K562 (cell line): ENCODE measurements at regions not wholly inside any gene's neighbourhood (a gene's known extent, or its start where the extent isn't known, plus 50 kb on each side); places are given as distances from the start of the nearest gene placed in this dataset.

Source experiments
- ATAC-seq: fragments of 200-7000 bp; cut with Tn5 transposase; 3 replicates; pipeline ENCODE4 v1.9.1; 2020; ENCODE audit warnings: moderate library complexity
- BruUV-seq: library from RNA; stranded (reverse); fragments of 400-500 nt; replicated peaks from 2 replicates; lab custom pipeline; 2021; lab: Mats Ljungman, UMichigan
- CTCF ChIA-PET: fragments of 300-600 bp; formaldehyde crosslinking; extraction: SDS; loops from one replicate; lab custom pipeline; 2021; ENCODE audit warnings: low intra/inter-chr PET ratio; lab: Yijun Ruan, JAX
- POLR2A ChIA-PET: fragments of 300-600, 350-650 bp; sonication (Branson Sonifier 250); formaldehyde crosslinking; extraction: SDS; loops from one replicate; lab custom pipeline; 2021; ENCODE audit warnings: antibody characterized with exemption, inconsistent platforms; lab: Yijun Ruan, JAX
- DNase-seq, 4 experiments: peaks; one replicate each; pipeline versions ENCODE4 v3.0.0 to v3.0.0-alpha.2; 2011 to 2018; ENCODE audit warnings: low spot score in 3 of 4, mixed read lengths in 3 of 4; ENCODE audit errors: extremely low read depth in 1 of 4
- FAIRE-seq: peaks from 2 replicates; lab custom pipeline; 2011; peaks lifted over from hg19 to GRCh38; lab: Jason Lieb, UNC
- H2AFZ ChIP-seq: 2 replicates; pipeline ENCODE4 v1.6.0; 2011; ENCODE audit warnings: low read depth, low read length, control low read depth, inconsistent platforms
- H3K27ac ChIP-seq: fragments of 200-600 bp; 3 replicates; pipeline ENCODE4 v1.8.0; 2011; ENCODE audit warnings: low read depth, mild to moderate bottlenecking, control low read depth, inconsistent platforms, low read length, moderate library complexity, mixed read lengths; ENCODE audit errors: extremely low read depth
- H3K27me3 ChIP-seq, 2 experiments: fragments of 300-600 bp in 1 of 2; 2 replicates in 1 of 2; 3 replicates in 1 of 2; pipeline versions ENCODE4 v1.6.0 to v1.8.0; 2011; ENCODE audit warnings: inconsistent platforms in 2 of 2, low read length in 2 of 2, mild to moderate bottlenecking in 1 of 2, mixed read lengths in 1 of 2, moderate library complexity in 1 of 2; ENCODE audit not compliant: control insufficient read depth in 2 of 2, insufficient read depth in 2 of 2
- H3K36me3 ChIP-seq: fragments of 300-600 bp; 3 replicates; pipeline ENCODE4 v1.8.0; 2011; ENCODE audit warnings: mild to moderate bottlenecking, low read length, inconsistent platforms; ENCODE audit not compliant: control insufficient read depth, insufficient read depth
- H3K4me1 ChIP-seq, 2 experiments: fragments of 200-600 bp in 1 of 2; replicated peaks in 1 of 2; 2 replicates in 1 of 2; 3 replicates in 1 of 2; pipeline versions ENCODE4 v1.5.1 to v1.8.0; 2011; ENCODE audit warnings: inconsistent platforms in 2 of 2, low read length in 2 of 2, mild to moderate bottlenecking in 1 of 2, mixed read lengths in 1 of 2, moderate library complexity in 1 of 2; ENCODE audit not compliant: control insufficient read depth in 2 of 2, insufficient read depth in 2 of 2
- H3K4me2 ChIP-seq: 2 replicates; pipeline ENCODE4 v1.6.1; 2011; ENCODE audit warnings: low read length, control low read depth, inconsistent platforms, mixed read lengths; ENCODE audit not compliant: insufficient read depth
- H3K4me3 ChIP-seq: fragments of 200-600 bp; sonication (generic), shearing (Covaris generic); 2 replicates; pipeline ENCODE4 v1.5.1; 2016; ENCODE audit warnings: control low read depth, inconsistent platforms
- H3K79me2 ChIP-seq: fragments of 200-600 bp; 3 replicates; pipeline ENCODE4 v1.8.0; 2011; ENCODE audit warnings: low read length, inconsistent platforms; ENCODE audit not compliant: control insufficient read depth, insufficient read depth
- H3K9ac ChIP-seq, 2 experiments: 2 replicates each; pipeline versions ENCODE4 v1.6.0 to v1.6.1; 2011; ENCODE audit warnings: low read depth in 2 of 2, low read length in 2 of 2, control low read depth in 1 of 2, inconsistent platforms in 1 of 2, mild to moderate bottlenecking in 1 of 2, mixed read lengths in 1 of 2; ENCODE audit not compliant: insufficient read depth in 1 of 2
- H3K9me1 ChIP-seq: one replicate; pipeline ENCODE4 v1.6.0; 2011; ENCODE audit warnings: inconsistent platforms, mild to moderate bottlenecking, low read length, moderate library complexity; ENCODE audit not compliant: control insufficient read depth, insufficient read depth
- H3K9me3 ChIP-seq: replicated peaks from 2 replicates; pipeline ENCODE4 v1.5.1; 2011; ENCODE audit warnings: low read depth, low read length, inconsistent platforms; ENCODE audit not compliant: control insufficient read depth, insufficient read depth
- H4K20me1 ChIP-seq: replicated peaks from 2 replicates; pipeline ENCODE4 v1.6.1; 2011; ENCODE audit warnings: low read length, inconsistent platforms, mixed read lengths; ENCODE audit not compliant: control insufficient read depth, insufficient read depth
- FOXP4 ChIP-seq: sonication (generic); formaldehyde crosslinking; IDR thresholded peaks from 2 replicates; pipeline ENCODE4 v1.8.0; 2022; ENCODE audit warnings: mild to moderate bottlenecking, missing genetic modification reagents, borderline replicate concordance
- GMEB1 ChIP-seq: fragments of 250-450 bp; sonication (Bioruptor Pico); IDR thresholded peaks from 2 replicates; pipeline ENCODE4 v1.4.0; 2020; ENCODE audit warnings: mild to moderate bottlenecking
- HIVEP1 ChIP-seq: fragments of 250-450 bp; sonication (Bioruptor Pico); IDR thresholded peaks from 2 replicates; pipeline ENCODE4 v1.4.0; 2020; ENCODE audit warnings: mild to moderate bottlenecking
- JUN ChIP-seq, 2 experiments: sonication (generic) in 1 of 2; formaldehyde crosslinking in 1 of 2; IDR thresholded peaks; 2 replicates each; pipeline versions ENCODE4 v1.6.1 to v1.8.0; 2012 to 2022; ENCODE audit warnings: borderline replicate concordance in 2 of 2, mild to moderate bottlenecking in 2 of 2, improper control_type of control experiment in 1 of 2, low read depth in 1 of 2, low read length in 1 of 2, missing genetic modification reagents in 1 of 2
- MEIS2 ChIP-seq: fragments of 450-650 bp; IDR thresholded peaks from 2 replicates; pipeline ENCODE4 v1.6.1; 2014; ENCODE audit warnings: mild to moderate bottlenecking; ENCODE audit not compliant: partially characterized antibody
- PPARD ChIP-seq: fragments of 250-450 bp; sonication (Bioruptor Pico); IDR thresholded peaks from 2 replicates; pipeline ENCODE4 v1.8.0; 2022; ENCODE audit warnings: inconsistent platforms, mild to moderate bottlenecking, moderate library complexity
- SETDB1 ChIP-seq: IDR thresholded peaks from one replicate; pipeline ENCODE4 v1.6.1; 2012; ENCODE audit warnings: low read length, control low read depth, inconsistent platforms
- STAG1 ChIP-seq: sonication (generic); formaldehyde crosslinking; IDR thresholded peaks from 2 replicates; pipeline ENCODE4 v1.5.0; 2020; ENCODE audit warnings: missing genetic modification reagents, borderline replicate concordance
- ZBTB43 ChIP-seq: sonication (generic); formaldehyde crosslinking; IDR thresholded peaks from 2 replicates; pipeline ENCODE4 v1.8.0; 2023; ENCODE audit warnings: mild to moderate bottlenecking, missing genetic modification reagents
- ZNF134 ChIP-seq: fragments of 250-450 bp; sonication (Bioruptor Pico); conservative IDR thresholded peaks from 2 replicates; pipeline ENCODE4 v1.4.0; 2020
- ZNF217 ChIP-seq: sonication (generic); formaldehyde crosslinking; IDR thresholded peaks from 2 replicates; pipeline ENCODE4 v1.8.0; 2022; ENCODE audit warnings: mild to moderate bottlenecking, missing genetic modification reagents
- WGBS: fragments of 100-300 bp; shearing (Covaris generic); methylation state at CpG from one replicate; pipeline ENCODE4 v1.1.6; 2016; ENCODE audit warnings: low coverage, mixed read lengths; ENCODE audit not compliant: insufficient coverage; ENCODE audit errors: missing lambda C conversion rate; 5-methylcytosine and 5-hydroxymethylcytosine counted together
- in situ Hi-C: fragments of 300-500 bp; cut with MboI; formaldehyde crosslinking; loops from 4 replicates; pipeline ENCODE4 v1.15.0; 2018; ENCODE audit warnings: inconsistent platforms, mixed read lengths
- intact Hi-C: fragments of 100-400 bp; cut with micrococcal nuclease; formaldehyde crosslinking; loops from 2 replicates; pipeline ENCODE4 v1.14.2; 2022

GRCh38 chr6:33957892-33958525 lies 154.2 kb upstream of the MLN start:
- H4K20me1 ChIP-seq: peaks cover 32% of the 10 kb centered on the region
- H2AFZ ChIP-seq: no peak overlapping the region
- no peak overlapping the region for H3K27ac ChIP-seq
- H3K9me1 ChIP-seq: no peaks in the 10 kb centered on the region
- FAIRE-seq: no peak
- no peaks in the 10 kb centered on the region for H3K79me2 ChIP-seq
- no peaks in the 10 kb centered on the region for H3K9me3 ChIP-seq
- CTCF ChIA-PET: no interaction called here
- no peaks in the 10 kb centered on the region for H3K36me3 ChIP-seq
- H3K9ac ChIP-seq: no peak overlapping the region
- no peak for ATAC-seq
- TF ChIP-seq MEIS2 (no peak), ZBTB43 (CRISPR knock-in tag) (no peak), ZNF134 (CRISPR knock-in tag) (no peak), HIVEP1 (CRISPR knock-in tag) (no peak), FOXP4 (no peak), ZNF217 (CRISPR knock-in tag) (no peak), GMEB1 (CRISPR knock-in tag) (no peak), SETDB1 (no peak), PPARD (CRISPR knock-in tag) (no peak), STAG1 (CRISPR knock-in tag) (no peak), JUN (IDR thresholded peaks at IDR 0.05; ENCODE audit: borderline replicate concordance, low read depth, low read length) (no peak), JUN (CRISPR knock-in tag; IDR thresholded peaks at IDR 0.05; ENCODE audit: borderline replicate concordance) (no peak)
- TF ChIP-seq, all 486 proteins: peak for 0
- Histone ChIP-seq H3K4me2 (no peak overlapping the region), H3K4me1 (peaks cover 0 to 6% of the 10 kb centered on the region in 2 experiments; a peak in 1 of 5 replicates), H3K4me3 (no peak overlapping the region), H3K27me3 (peaks cover 8 to 79% of the 10 kb centered on the region in 2 experiments; a peak in 4 of 5 replicates)
- DNase-seq: no peak
- BruUV-seq: no TSS peak
- in situ Hi-C loops: no loop called here
- POLR2A ChIA-PET: no interaction called here
- intact Hi-C loops: loop anchor here (1.0 kb wide), 1 partner anchor 69 kb away; no protein-coding TSS in a partner anchor
- 11% methylated on average over 12 of the region's 12 CpGs for WGBS
